OCI-LY7 (cell line): ENCODE measurements at regions not wholly inside any gene's neighbourhood (a gene's known extent, or its start where the extent isn't known, plus 50 kb on each side); places are given as distances from the start of the nearest gene placed in this dataset.
"Not testable (repeated sequence)": the region's sequence is repeated elsewhere in the genome, so short reads cannot be mapped to it uniquely, and the experiment has no call there.

Source experiments
- BruUV-seq: library from RNA; stranded (reverse); fragments of 400-500 nt; replicated peaks from 2 replicates; lab custom pipeline; 2021; lab: Mats Ljungman, UMichigan
- CTCF ChIA-PET: fragments of 300-600 bp; sonication (Branson Sonifier 250); formaldehyde crosslinking; loops from one replicate; lab custom pipeline; 2022; ENCODE audit warnings: antibody characterized with exemption; ENCODE audit not compliant: unreplicated experiment; lab: Charles Lee
- POLR2A ChIA-PET: fragments of 300-600 bp; sonication (Branson Sonifier 250); formaldehyde crosslinking; loops from one replicate; lab custom pipeline; 2022; ENCODE audit warnings: antibody characterized with exemption; lab: Charles Lee
- DNase-seq: peaks from one replicate; pipeline ENCODE4 v3.0.0-alpha.2; 2015; ENCODE audit warnings: low spot score
- H2AFZ ChIP-seq: fragments of 200-600 bp; sonication (generic), shearing (Covaris generic); 2 replicates; pipeline ENCODE4 v1.6.1; 2014; ENCODE audit warnings: mild to moderate bottlenecking, antibody characterized with exemption, low read length, moderate library complexity
- H3K27ac ChIP-seq: fragments of 200-600 bp; sonication (generic); 2 replicates; pipeline ENCODE4 v1.5.1; 2014; ENCODE audit warnings: mixed run types, low read depth, mild to moderate bottlenecking, moderate library complexity, low read length, inconsistent platforms; ENCODE audit not compliant: poor library complexity, severe bottlenecking
- H3K36me3 ChIP-seq: fragments of 200-600 bp; sonication (generic); 2 replicates; pipeline ENCODE4 v1.6.1; 2014; ENCODE audit warnings: mild to moderate bottlenecking, antibody characterized with exemption, low read length, moderate library complexity, mixed read lengths; ENCODE audit not compliant: insufficient read depth
- H3K4me1 ChIP-seq: fragments of 200-600 bp; sonication (generic); 2 replicates; pipeline ENCODE4 v1.5.1; 2014; ENCODE audit warnings: mild to moderate bottlenecking, low read length; ENCODE audit not compliant: insufficient read depth, poor library complexity, severe bottlenecking
- H3K4me2 ChIP-seq: fragments of 200-600 bp; sonication (generic); 2 replicates; pipeline ENCODE4 v1.6.1; 2014; ENCODE audit warnings: mild to moderate bottlenecking, low read length
- H3K4me3 ChIP-seq: fragments of 200-600 bp; sonication (generic); 2 replicates; pipeline ENCODE4 v1.5.1; 2014; ENCODE audit warnings: mild to moderate bottlenecking, low read depth, low read length; ENCODE audit not compliant: poor library complexity, severe bottlenecking
- H3K79me2 ChIP-seq: fragments of 200-600 bp; sonication (generic); 2 replicates; pipeline ENCODE4 v1.6.1; 2016; ENCODE audit warnings: low read depth, mild to moderate bottlenecking, low read length, moderate library complexity, mixed read lengths; ENCODE audit not compliant: insufficient read depth
- H3K9me2 ChIP-seq: fragments of 200-600 bp; sonication (generic); 2 replicates; pipeline ENCODE4 v1.6.1; 2016; ENCODE audit warnings: mild to moderate bottlenecking, low read length, mixed read lengths; ENCODE audit not compliant: insufficient read depth
- H3K9me3 ChIP-seq: fragments of 200-600 bp; sonication (generic); 2 replicates; pipeline ENCODE4 v1.6.1; 2014; ENCODE audit warnings: mild to moderate bottlenecking, mixed run types, low read length, mixed read lengths
- H4K20me1 ChIP-seq: fragments of 200-600 bp; sonication (generic); 2 replicates; pipeline ENCODE4 v1.6.1; 2014; ENCODE audit warnings: mild to moderate bottlenecking, antibody characterized with exemption, low read length, moderate library complexity, mixed read lengths; ENCODE audit not compliant: insufficient read depth
- EZH2phosphoT487 ChIP-seq: fragments of 200-600 bp; sonication (generic); IDR thresholded peaks from 2 replicates; pipeline ENCODE4 v1.6.1; 2018; ENCODE audit warnings: low read depth, borderline replicate concordance, mild to moderate bottlenecking, mixed run types, antibody characterized with exemption, low read length, moderate library complexity, mixed read lengths
- intact Hi-C: fragments of 100-400 bp; cut with micrococcal nuclease; formaldehyde crosslinking; loops from one replicate; pipeline ENCODE4 v1.10.0; 2022; ENCODE audit not compliant: unreplicated experiment
- TF ChIP-seq, protein P1 (sequence below): fragments of 200-600 bp; sonication (generic); conservative IDR thresholded peaks from 2 replicates; pipeline ENCODE4 v1.5.1; 2014; ENCODE audit warnings: mild to moderate bottlenecking, antibody characterized with exemption, low read length, moderate library complexity, mixed read lengths

DNA sequence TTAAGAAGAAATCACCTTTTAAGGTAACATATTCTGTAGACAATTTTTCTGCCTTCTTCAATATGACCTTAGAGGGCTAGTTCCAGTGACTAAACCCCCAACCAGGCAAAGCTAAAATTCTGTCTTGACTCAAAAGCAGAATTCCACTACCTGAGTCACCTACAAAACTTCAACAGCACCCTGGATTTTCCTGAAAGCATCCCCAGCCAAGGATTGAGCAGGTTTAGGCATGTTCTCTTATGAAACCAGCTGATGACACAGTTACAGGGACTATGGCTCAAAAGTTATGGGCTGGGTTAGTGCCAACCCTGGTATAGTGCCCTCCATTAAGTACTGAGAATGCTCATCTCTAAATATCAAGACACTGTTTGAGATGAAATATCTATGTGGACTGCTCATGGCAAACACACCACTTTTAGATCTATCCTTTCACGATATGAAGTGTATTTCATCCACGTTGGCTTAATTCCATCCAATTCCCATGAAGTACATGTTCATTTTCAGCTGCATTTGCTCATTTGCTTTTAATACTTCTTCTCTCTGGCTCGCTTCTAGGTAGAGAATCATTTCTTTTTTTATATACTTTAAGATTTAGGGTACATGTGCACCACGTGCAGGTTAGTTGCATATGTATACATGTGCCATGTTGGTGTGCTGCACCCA lies 53.6 kb upstream of the TNFAIP3 start:
- H2AFZ ChIP-seq: no peak overlapping the region
- H3K79me2 ChIP-seq: no peaks in the 10 kb centered on the region
- no peaks in the 10 kb centered on the region for H3K9me2 ChIP-seq
- POLR2A ChIA-PET: interaction anchor here (0.6 to 1.3 kb wide), 3 partner anchors 28 to 770 kb away, joined by 3 to 9 read pairs (median 3); no protein-coding TSS in a partner anchor
- no TSS peak for BruUV-seq
- H3K27ac ChIP-seq: no peak overlapping the region
- CTCF ChIA-PET: no interaction called here
- intact Hi-C loops: no loop called here
- TF ChIP-seq, protein P1, sequence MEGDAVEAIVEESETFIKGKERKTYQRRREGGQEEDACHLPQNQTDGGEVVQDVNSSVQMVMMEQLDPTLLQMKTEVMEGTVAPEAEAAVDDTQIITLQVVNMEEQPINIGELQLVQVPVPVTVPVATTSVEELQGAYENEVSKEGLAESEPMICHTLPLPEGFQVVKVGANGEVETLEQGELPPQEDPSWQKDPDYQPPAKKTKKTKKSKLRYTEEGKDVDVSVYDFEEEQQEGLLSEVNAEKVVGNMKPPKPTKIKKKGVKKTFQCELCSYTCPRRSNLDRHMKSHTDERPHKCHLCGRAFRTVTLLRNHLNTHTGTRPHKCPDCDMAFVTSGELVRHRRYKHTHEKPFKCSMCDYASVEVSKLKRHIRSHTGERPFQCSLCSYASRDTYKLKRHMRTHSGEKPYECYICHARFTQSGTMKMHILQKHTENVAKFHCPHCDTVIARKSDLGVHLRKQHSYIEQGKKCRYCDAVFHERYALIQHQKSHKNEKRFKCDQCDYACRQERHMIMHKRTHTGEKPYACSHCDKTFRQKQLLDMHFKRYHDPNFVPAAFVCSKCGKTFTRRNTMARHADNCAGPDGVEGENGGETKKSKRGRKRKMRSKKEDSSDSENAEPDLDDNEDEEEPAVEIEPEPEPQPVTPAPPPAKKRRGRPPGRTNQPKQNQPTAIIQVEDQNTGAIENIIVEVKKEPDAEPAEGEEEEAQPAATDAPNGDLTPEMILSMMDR: no peak
- no peak for TF ChIP-seq EZH2phosphoT487
- no peak for DNase-seq
- H4K20me1 ChIP-seq: no peaks in the 10 kb centered on the region
- H3K4me1 ChIP-seq: peaks cover 12% of the 10 kb centered on the region
- H3K4me2 ChIP-seq: no peak overlapping the region
- H3K9me3 ChIP-seq: no peaks in the 10 kb centered on the region
- no peaks in the 10 kb centered on the region for H3K36me3 ChIP-seq
- no peak overlapping the region for H3K4me3 ChIP-seq

DNA sequence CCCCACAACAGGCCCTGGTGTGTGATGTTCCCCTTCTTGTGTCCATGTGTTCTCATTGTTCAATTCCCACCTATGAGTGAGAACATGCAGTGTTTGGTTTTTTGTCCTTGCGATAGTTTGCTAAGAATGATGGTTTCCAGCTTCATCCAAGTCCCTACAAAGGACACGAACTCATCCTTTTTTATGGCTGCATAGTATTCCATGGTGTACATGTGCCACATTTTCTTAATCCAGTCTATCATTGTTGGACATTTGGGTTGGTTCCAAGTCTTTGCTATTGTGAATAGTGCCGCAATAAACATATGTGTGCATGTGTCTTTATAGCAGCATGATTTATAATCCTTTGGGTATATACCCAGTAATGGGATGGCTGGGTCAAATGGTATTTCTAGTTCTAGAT lies 53.0 kb upstream of the TNFAIP3 start:
- H3K4me3 ChIP-seq, H3K4me2 ChIP-seq, H2AFZ ChIP-seq, POLR2A ChIA-PET, H3K36me3 ChIP-seq, BruUV-seq, intact Hi-C loops, CTCF ChIA-PET, H3K27ac ChIP-seq, H3K9me2 ChIP-seq, DNase-seq, H3K9me3 ChIP-seq, H3K79me2 ChIP-seq, H4K20me1 ChIP-seq: not testable (repeated sequence)
- H3K4me1 ChIP-seq: peaks cover 12% of the 10 kb centered on the region

GRCh38 chr6:137815692-137816091 lies 51.4 kb upstream of the TNFAIP3 start:
- no peak overlapping the region for H3K27ac ChIP-seq
- CTCF ChIA-PET: interaction anchor here (1.8 kb wide), 1 partner anchor 9 kb away, joined by 5 read pairs; no protein-coding TSS in a partner anchor
- no peaks in the 10 kb centered on the region for H3K79me2 ChIP-seq
- H3K36me3 ChIP-seq: no peaks in the 10 kb centered on the region
- no peak overlapping the region for H2AFZ ChIP-seq
- no peak for DNase-seq
- BruUV-seq: no TSS peak
- no peak overlapping the region for H3K4me2 ChIP-seq
- H3K4me1 ChIP-seq: peaks cover 12% of the 10 kb centered on the region
- TF ChIP-seq, protein P1: no peak
- TF ChIP-seq EZH2phosphoT487: no peak
- H3K4me3 ChIP-seq: no peak overlapping the region
- intact Hi-C loops: no loop called here
- no peaks in the 10 kb centered on the region for H3K9me3 ChIP-seq
- no peaks in the 10 kb centered on the region for H3K9me2 ChIP-seq
- H4K20me1 ChIP-seq: no peaks in the 10 kb centered on the region
- POLR2A ChIA-PET: interaction anchor here (0.7 kb wide), 1 partner anchor 12 kb away, joined by 3 read pairs; no protein-coding TSS in a partner anchor
